Transverse colon (tissue), 4 donors: ENCODE measurements at regions not wholly inside any gene's neighbourhood (a gene's known extent, or its start where the extent isn't known, plus 50 kb on each side); places are given as distances from the start of the nearest gene placed in this dataset.

ENCODE experiments used
- EP300 ChIP-seq: sonication (generic); formaldehyde crosslinking; IDR thresholded peaks from one replicate; pipeline ENCODE4 v1.6.1; 2017; ENCODE audit warnings: antibody characterized with exemption, low read depth
- POLR2A ChIP-seq: fragments of 450-650 bp; IDR thresholded peaks from one replicate; pipeline ENCODE4 v1.6.1; 2016; ENCODE audit warnings: antibody characterized with exemption, mild to moderate bottlenecking, moderate library complexity
- POLR2AphosphoS5 ChIP-seq, 3 donors: sonication (generic); formaldehyde crosslinking; IDR thresholded peaks; one replicate each; pipeline ENCODE4 v1.6.1; 2016; ENCODE audit warnings: antibody characterized with exemption in 3 of 3
- TF ChIP-seq, protein P1 (sequence below), 5 experiments: fragments of 200-600 bp in 3 of 5; fragments of 450-650 bp in 2 of 5; sonication (generic) in 3 of 5; IDR thresholded peaks; 1 replicate in 2 of 5; 2 replicates in 3 of 5; pipeline ENCODE4 v1.5.1; 2016 to 2017; ENCODE audit warnings: antibody characterized with exemption in 5 of 5, inconsistent platforms in 3 of 5, mild to moderate bottlenecking in 2 of 5, moderate library complexity in 1 of 5

DNA sequence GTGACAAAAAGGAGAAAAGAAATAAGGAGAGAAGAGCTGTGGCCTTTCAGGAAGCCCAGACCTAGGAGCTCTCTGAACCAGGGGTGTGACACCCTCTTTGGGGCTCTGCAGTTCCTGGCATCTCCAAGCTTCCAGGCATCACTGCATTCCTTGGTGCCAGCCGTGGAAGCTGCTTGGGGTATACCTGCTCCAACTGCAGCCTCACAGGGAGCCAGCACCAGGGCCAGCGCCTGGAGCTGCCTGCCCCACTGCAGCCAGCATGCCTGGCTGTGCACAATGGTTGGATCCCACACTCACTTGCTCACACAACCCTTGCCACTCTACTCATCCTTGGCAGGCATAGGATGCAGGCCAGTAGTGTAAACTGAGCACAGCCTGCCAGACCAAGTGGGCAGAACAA is 242.1 kb upstream of the GJE1 start:
- TF ChIP-seq, protein P1, sequence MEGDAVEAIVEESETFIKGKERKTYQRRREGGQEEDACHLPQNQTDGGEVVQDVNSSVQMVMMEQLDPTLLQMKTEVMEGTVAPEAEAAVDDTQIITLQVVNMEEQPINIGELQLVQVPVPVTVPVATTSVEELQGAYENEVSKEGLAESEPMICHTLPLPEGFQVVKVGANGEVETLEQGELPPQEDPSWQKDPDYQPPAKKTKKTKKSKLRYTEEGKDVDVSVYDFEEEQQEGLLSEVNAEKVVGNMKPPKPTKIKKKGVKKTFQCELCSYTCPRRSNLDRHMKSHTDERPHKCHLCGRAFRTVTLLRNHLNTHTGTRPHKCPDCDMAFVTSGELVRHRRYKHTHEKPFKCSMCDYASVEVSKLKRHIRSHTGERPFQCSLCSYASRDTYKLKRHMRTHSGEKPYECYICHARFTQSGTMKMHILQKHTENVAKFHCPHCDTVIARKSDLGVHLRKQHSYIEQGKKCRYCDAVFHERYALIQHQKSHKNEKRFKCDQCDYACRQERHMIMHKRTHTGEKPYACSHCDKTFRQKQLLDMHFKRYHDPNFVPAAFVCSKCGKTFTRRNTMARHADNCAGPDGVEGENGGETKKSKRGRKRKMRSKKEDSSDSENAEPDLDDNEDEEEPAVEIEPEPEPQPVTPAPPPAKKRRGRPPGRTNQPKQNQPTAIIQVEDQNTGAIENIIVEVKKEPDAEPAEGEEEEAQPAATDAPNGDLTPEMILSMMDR (IDR thresholded peaks at IDR 0.05): no peak
- no peak for TF ChIP-seq EP300
- TF ChIP-seq POLR2A: no peak
- TF ChIP-seq POLR2AphosphoS5 (IDR thresholded peaks at IDR 0.05): no peak
